BLaER1 (cell line): ENCODE measurements at regions not wholly inside any gene's neighbourhood (a gene's known extent, or its start where the extent isn't known, plus 50 kb on each side); places are given as distances from the start of the nearest gene placed in this dataset.
A peak's percentile ranks its signal among the peaks of the same experiment; 100 is the strongest.

Experiments
- H3K27ac ChIP-seq: shearing (Covaris generic); formaldehyde crosslinking; 2 replicates; pipeline ENCODE4 v1.8.1; 2022
- H3K27me3 ChIP-seq: shearing (Covaris generic); formaldehyde crosslinking; 2 replicates; pipeline ENCODE4 v1.8.1; 2022
- H3K36me3 ChIP-seq: shearing (Covaris generic); formaldehyde crosslinking; 2 replicates; pipeline ENCODE4 v1.8.1; 2022
- H3K4me1 ChIP-seq: shearing (Covaris generic); formaldehyde crosslinking; 2 replicates; pipeline ENCODE4 v1.8.1; 2022
- H3K4me2 ChIP-seq: shearing (Covaris generic); formaldehyde crosslinking; 2 replicates; pipeline ENCODE4 v1.8.1; 2022
- H3K4me3 ChIP-seq: shearing (Covaris generic); formaldehyde crosslinking; 2 replicates; pipeline ENCODE4 v1.8.1; 2022
- H3K9ac ChIP-seq: shearing (Covaris generic); formaldehyde crosslinking; 2 replicates; pipeline ENCODE4 v1.8.1; 2022
- H3K9me3 ChIP-seq: shearing (Covaris generic); formaldehyde crosslinking; 2 replicates; pipeline ENCODE4 v1.8.1; 2022
- H4K20me1 ChIP-seq: shearing (Covaris generic); formaldehyde crosslinking; 2 replicates; pipeline ENCODE4 v1.8.1; 2022
- Cebpa-rat ChIP-seq: shearing (Covaris generic); IDR thresholded peaks from 2 replicates; pipeline ENCODE4 v1.8.1; 2022

GRCh38 chr6:153767127-153767526 lies 271.9 kb upstream of the OPRM1 start:
- Histone ChIP-seq H3K4me3 (no peak overlapping the region), H4K20me1 (no peaks in the 10 kb centered on the region), H3K4me1 (no peaks in the 10 kb centered on the region), H3K36me3 (no peaks in the 10 kb centered on the region), H3K27me3 (no peaks in the 10 kb centered on the region), H3K9ac (no peak overlapping the region), H3K4me2 (no peak overlapping the region), H3K9me3 (no peaks in the 10 kb centered on the region), H3K27ac (no peak overlapping the region)
- no peak for TF ChIP-seq Cebpa-rat

GRCh38 chr6:153758516-153758915 lies 280.5 kb upstream of the OPRM1 start:
- Histone ChIP-seq H3K4me2 (no peak overlapping the region), H3K27ac (no peak overlapping the region), H3K9me3 (no peaks in the 10 kb centered on the region), H3K9ac (no peak overlapping the region), H4K20me1 (no peaks in the 10 kb centered on the region), H3K36me3 (no peaks in the 10 kb centered on the region), H3K4me3 (no peak overlapping the region), H3K27me3 (no peaks in the 10 kb centered on the region), H3K4me1 (no peaks in the 10 kb centered on the region)
- no peak for TF ChIP-seq Cebpa-rat

- TF ChIP-seq Cebpa-rat = no peak
- Histone ChIP-seq H3K9me3 (peaks cover 12% of the 10 kb centered on the region), H3K4me2 (no peak overlapping the region), H3K4me1 (no peaks in the 10 kb centered on the region), H4K20me1 (no peaks in the 10 kb centered on the region), H3K36me3 (no peaks in the 10 kb centered on the region), H3K4me3 (no peak overlapping the region), H3K27ac (no peak overlapping the region), H3K27me3 (no peaks in the 10 kb centered on the region), H3K9ac (no peak overlapping the region)
Measured at GRCh38 chr6:153735761-153736160, 303.3 kb upstream of the OPRM1 start.

- Histone ChIP-seq H3K36me3 (no peaks in the 10 kb centered on the region), H3K4me1 (no peaks in the 10 kb centered on the region), H4K20me1 (no peaks in the 10 kb centered on the region), H3K9ac (no peak overlapping the region), H3K4me2 (no peak overlapping the region), H3K4me3 (no peak overlapping the region), H3K9me3 (no peaks in the 10 kb centered on the region), H3K27ac (no peak overlapping the region), H3K27me3 (no peaks in the 10 kb centered on the region)
- TF ChIP-seq Cebpa-rat = no peak
Measured at GRCh38 chr6:153729189-153729588, 309.9 kb upstream of the OPRM1 start.

GRCh38 chr6:153727885-153728284 lies 311.2 kb upstream of the OPRM1 start:
- Histone ChIP-seq H3K9ac (no peak overlapping the region), H3K4me2 (no peak overlapping the region), H3K4me3 (no peak overlapping the region), H3K36me3 (no peaks in the 10 kb centered on the region), H3K9me3 (no peaks in the 10 kb centered on the region), H3K27ac (no peak overlapping the region), H4K20me1 (no peaks in the 10 kb centered on the region), H3K27me3 (no peaks in the 10 kb centered on the region), H3K4me1 (no peaks in the 10 kb centered on the region)
- no peak for TF ChIP-seq Cebpa-rat

GRCh38 chr6:153725456-153725855 lies 313.6 kb upstream of the OPRM1 start:
- Histone ChIP-seq H3K9me3 (no peaks in the 10 kb centered on the region), H3K36me3 (no peaks in the 10 kb centered on the region), H4K20me1 (no peaks in the 10 kb centered on the region), H3K9ac (no peak overlapping the region), H3K4me2 (no peak overlapping the region), H3K27ac (no peak overlapping the region), H3K27me3 (no peaks in the 10 kb centered on the region), H3K4me3 (no peak overlapping the region), H3K4me1 (no peaks in the 10 kb centered on the region)
- no peak for TF ChIP-seq Cebpa-rat

- H3K4me1 ChIP-seq = no peaks in the 10 kb centered on the region
- H3K4me3 ChIP-seq = no peak overlapping the region
- H3K9ac ChIP-seq = no peak overlapping the region
- no peaks in the 10 kb centered on the region for H4K20me1 ChIP-seq
- no peak overlapping the region for H3K4me2 ChIP-seq
- no peak for TF ChIP-seq Cebpa-rat
- no peaks in the 10 kb centered on the region for H3K9me3 ChIP-seq
- no peaks in the 10 kb centered on the region for H3K27me3 ChIP-seq
- H3K27ac ChIP-seq = no peak overlapping the region
- H3K36me3 ChIP-seq = no peaks in the 10 kb centered on the region
Measured at GRCh38 chr6:153720732-153721131, 318.3 kb upstream of the OPRM1 start.

GRCh38 chr6:153705429-153705828 lies 333.6 kb upstream of the OPRM1 start:
- Histone ChIP-seq H3K27me3 (no peaks in the 10 kb centered on the region), H3K4me3 (no peak overlapping the region), H3K36me3 (no peaks in the 10 kb centered on the region), H4K20me1 (no peaks in the 10 kb centered on the region), H3K27ac (no peak overlapping the region), H3K9me3 (peaks cover 8% of the 10 kb centered on the region; the same call in 1 of the 2 replicates), H3K4me2 (no peak overlapping the region), H3K9ac (no peak overlapping the region), H3K4me1 (no peaks in the 10 kb centered on the region)
- TF ChIP-seq Cebpa-rat = no peak

- no peak for TF ChIP-seq Cebpa-rat
Measured at GRCh38 chr6:153702671-153703070, 336.4 kb upstream of the OPRM1 start.

GRCh38 chr6:153698637-153699036 lies 340.4 kb upstream of the OPRM1 start:
- Histone ChIP-seq H3K4me3 (no peak overlapping the region), H3K36me3 (no peaks in the 10 kb centered on the region), H3K4me2 (no peak overlapping the region), H3K27ac (no peak overlapping the region), H3K4me1 (peaks cover 6% of the 10 kb centered on the region; the same call in 1 of the 2 replicates), H4K20me1 (no peaks in the 10 kb centered on the region), H3K27me3 (no peaks in the 10 kb centered on the region), H3K9me3 (no peaks in the 10 kb centered on the region), H3K9ac (no peak overlapping the region)
- no peak for TF ChIP-seq Cebpa-rat

More at GRCh38 chr6:153702671-153703070, 336.4 kb upstream of the OPRM1 start:
- Histone ChIP-seq H4K20me1 (no peaks in the 10 kb centered on the region), H3K27ac (no peak overlapping the region), H3K4me2 (no peak overlapping the region), H3K27me3 (no peaks in the 10 kb centered on the region), H3K36me3 (no peaks in the 10 kb centered on the region), H3K9me3 (peaks cover 8% of the 10 kb centered on the region; the same call in 1 of the 2 replicates), H3K4me1 (peaks cover 6% of the 10 kb centered on the region; the same call in 1 of the 2 replicates), H3K4me3 (no peak overlapping the region), H3K9ac (no peak overlapping the region)

GRCh38 chr6:153698001-153698400 lies 341.0 kb upstream of the OPRM1 start:
- H3K4me2 ChIP-seq = 0 out of 2 replicates have a peak overlapping the region, but pooled peaks have one; percentile 8
- no peaks in the 10 kb centered on the region for H3K9me3 ChIP-seq
- H3K27ac ChIP-seq = no peak overlapping the region
- H3K4me3 ChIP-seq = no peak overlapping the region
- no peaks in the 10 kb centered on the region for H3K36me3 ChIP-seq
- H3K9ac ChIP-seq = no peak overlapping the region
- H3K27me3 ChIP-seq = no peaks in the 10 kb centered on the region
- no peaks in the 10 kb centered on the region for H4K20me1 ChIP-seq
- TF ChIP-seq Cebpa-rat = no peak
- peaks cover 6% of the 10 kb centered on the region; the same call in 1 of the 2 replicates for H3K4me1 ChIP-seq
